ENCODE measurements at regions not wholly inside any gene's neighbourhood (a gene's known extent, or its start where the extent isn't known, plus 50 kb on each side); places are given as distances from the start of the nearest gene placed in this dataset.

DNA sequence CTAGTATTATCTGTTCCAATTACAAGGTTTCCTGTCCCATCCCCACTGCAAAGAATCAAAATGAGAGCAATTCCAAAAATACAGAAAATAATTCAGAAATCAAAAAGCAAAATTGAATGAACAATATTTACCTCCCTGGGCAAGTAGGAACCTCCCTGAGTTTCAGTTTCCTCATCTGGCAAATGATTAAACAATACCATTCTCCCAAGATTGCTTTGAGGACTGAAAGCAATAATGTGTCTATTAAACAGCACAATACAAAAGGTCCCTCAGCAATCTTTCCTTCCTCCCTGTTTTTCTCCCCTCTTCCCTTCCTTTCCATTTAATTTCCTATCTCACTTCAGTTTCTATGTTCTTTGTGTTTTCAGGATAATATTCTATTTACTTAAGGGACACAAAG is 171.0 kb downstream of the ZC3H11B start:
- Histone ChIP-seq H3K27ac (ENCODE audit: low read depth, low read length) (no peak overlapping the region), H3K27me3 (ENCODE audit: low read length) (no peaks in the 10 kb centered on the region), H3K4me3 (ENCODE audit: insufficient read depth, low read length, poor library complexity, severe bottlenecking) (no peak overlapping the region), H2AFZ (ENCODE audit: low read depth, low read length, severe bottlenecking) (no peak overlapping the region), H3K9me3 (ENCODE audit: insufficient read depth, low read length) (no peaks in the 10 kb centered on the region), H4K20me1 (ENCODE audit: low read depth, low read length) (no peaks in the 10 kb centered on the region), H3K9ac (ENCODE audit: low read length) (no peak overlapping the region), H3F3A (ENCODE audit: insufficient read depth) (no peaks in the 10 kb centered on the region), H3K9me2 (replicated peaks; ENCODE audit: insufficient read depth, low read length) (no peaks in the 10 kb centered on the region), H3K36me3 (ENCODE audit: low read length) (no peaks in the 10 kb centered on the region), H3K79me2 (ENCODE audit: insufficient read depth, low read length) (no peaks in the 10 kb centered on the region), H3K4me2 (ENCODE audit: low read depth, low read length, poor library complexity, severe bottlenecking) (no peak overlapping the region)
- TF ChIP-seq, protein P1, sequence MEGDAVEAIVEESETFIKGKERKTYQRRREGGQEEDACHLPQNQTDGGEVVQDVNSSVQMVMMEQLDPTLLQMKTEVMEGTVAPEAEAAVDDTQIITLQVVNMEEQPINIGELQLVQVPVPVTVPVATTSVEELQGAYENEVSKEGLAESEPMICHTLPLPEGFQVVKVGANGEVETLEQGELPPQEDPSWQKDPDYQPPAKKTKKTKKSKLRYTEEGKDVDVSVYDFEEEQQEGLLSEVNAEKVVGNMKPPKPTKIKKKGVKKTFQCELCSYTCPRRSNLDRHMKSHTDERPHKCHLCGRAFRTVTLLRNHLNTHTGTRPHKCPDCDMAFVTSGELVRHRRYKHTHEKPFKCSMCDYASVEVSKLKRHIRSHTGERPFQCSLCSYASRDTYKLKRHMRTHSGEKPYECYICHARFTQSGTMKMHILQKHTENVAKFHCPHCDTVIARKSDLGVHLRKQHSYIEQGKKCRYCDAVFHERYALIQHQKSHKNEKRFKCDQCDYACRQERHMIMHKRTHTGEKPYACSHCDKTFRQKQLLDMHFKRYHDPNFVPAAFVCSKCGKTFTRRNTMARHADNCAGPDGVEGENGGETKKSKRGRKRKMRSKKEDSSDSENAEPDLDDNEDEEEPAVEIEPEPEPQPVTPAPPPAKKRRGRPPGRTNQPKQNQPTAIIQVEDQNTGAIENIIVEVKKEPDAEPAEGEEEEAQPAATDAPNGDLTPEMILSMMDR (IDR thresholded peaks at IDR 0.05; ENCODE audit: insufficient read depth, low read length, poor library complexity, severe bottlenecking): no peak
- TF ChIP-seq EZH2phosphoT487 (conservative IDR thresholded peaks at IDR 0.05; ENCODE audit: low read length): no peak

DNA sequence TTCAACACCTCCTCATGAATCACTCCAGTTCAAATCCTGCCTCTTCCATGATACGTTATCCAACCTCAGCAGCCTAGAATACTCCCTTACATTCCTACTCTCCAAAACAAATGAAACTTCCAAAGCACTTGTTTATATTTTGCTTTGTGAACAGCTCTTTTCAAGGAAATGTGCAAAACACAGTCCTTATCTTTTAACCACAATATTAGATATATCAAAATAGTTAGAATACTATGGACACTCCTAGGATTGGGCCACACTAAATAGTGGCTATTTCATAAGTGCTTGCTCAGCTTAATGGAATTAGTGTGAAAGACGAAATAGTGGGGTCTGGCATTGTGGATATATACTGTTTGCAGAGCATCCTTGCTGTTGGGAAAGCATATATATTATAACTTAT is 173.5 kb downstream of the ZC3H11B start:
- H3K9me2 ChIP-seq (replicated peaks; ENCODE audit: insufficient read depth, low read length): no peaks in the 10 kb centered on the region
- no peak overlapping the region for H3K4me3 ChIP-seq (ENCODE audit: insufficient read depth, low read length, poor library complexity, severe bottlenecking)
- no peaks in the 10 kb centered on the region for H4K20me1 ChIP-seq (ENCODE audit: low read depth, low read length)
- H3F3A ChIP-seq (ENCODE audit: insufficient read depth): no peaks in the 10 kb centered on the region
- no peaks in the 10 kb centered on the region for H3K27me3 ChIP-seq (ENCODE audit: low read length)
- H3K36me3 ChIP-seq (ENCODE audit: low read length): no peaks in the 10 kb centered on the region
- no peak overlapping the region for H2AFZ ChIP-seq (ENCODE audit: low read depth, low read length, severe bottlenecking)
- H3K27ac ChIP-seq (ENCODE audit: low read depth, low read length): no peak overlapping the region
- no peaks in the 10 kb centered on the region for H3K79me2 ChIP-seq (ENCODE audit: insufficient read depth, low read length)
- H3K9me3 ChIP-seq (ENCODE audit: insufficient read depth, low read length): no peaks in the 10 kb centered on the region
- no peak overlapping the region for H3K4me2 ChIP-seq (ENCODE audit: low read depth, low read length, poor library complexity, severe bottlenecking)
- no peak for TF ChIP-seq EZH2phosphoT487 (conservative IDR thresholded peaks at IDR 0.05; ENCODE audit: low read length)
- TF ChIP-seq, protein P1 (IDR thresholded peaks at IDR 0.05; ENCODE audit: insufficient read depth, low read length, poor library complexity, severe bottlenecking): no peak
- H3K9ac ChIP-seq (ENCODE audit: low read length): no peak overlapping the region

DNA sequence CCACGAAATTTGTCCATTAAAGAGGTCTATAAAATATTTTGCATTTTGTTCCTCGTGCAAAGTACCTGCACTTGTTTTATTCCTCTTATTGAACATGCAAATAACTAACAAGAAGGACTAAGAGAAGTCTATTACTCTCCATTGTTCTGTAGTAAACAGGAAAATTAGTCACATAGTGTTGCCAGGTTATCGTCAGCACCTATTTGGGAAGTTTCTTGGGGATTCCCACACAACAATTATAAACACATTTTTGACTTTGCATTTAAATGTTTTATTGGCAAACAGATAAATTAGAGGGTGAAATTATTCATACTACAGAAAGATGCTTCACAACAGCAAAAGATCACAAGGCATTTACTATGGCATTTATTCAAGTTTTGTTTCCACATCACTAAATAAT is 174.5 kb downstream of the ZC3H11B start:
- TF ChIP-seq EZH2phosphoT487 (conservative IDR thresholded peaks at IDR 0.05; ENCODE audit: low read length): no peak
- TF ChIP-seq, protein P1 (IDR thresholded peaks at IDR 0.05; ENCODE audit: insufficient read depth, low read length, poor library complexity, severe bottlenecking): no peak
- H3K9me3 ChIP-seq (ENCODE audit: insufficient read depth, low read length): no peaks in the 10 kb centered on the region
- no peak overlapping the region for H3K4me2 ChIP-seq (ENCODE audit: low read depth, low read length, poor library complexity, severe bottlenecking)
- no peaks in the 10 kb centered on the region for H3F3A ChIP-seq (ENCODE audit: insufficient read depth)
- no peaks in the 10 kb centered on the region for H3K36me3 ChIP-seq (ENCODE audit: low read length)
- H3K9ac ChIP-seq (ENCODE audit: low read length): no peak overlapping the region
- H3K9me2 ChIP-seq (replicated peaks; ENCODE audit: insufficient read depth, low read length): no peaks in the 10 kb centered on the region
- H3K79me2 ChIP-seq (ENCODE audit: insufficient read depth, low read length): no peaks in the 10 kb centered on the region
- H3K27me3 ChIP-seq (ENCODE audit: low read length): no peaks in the 10 kb centered on the region
- H4K20me1 ChIP-seq (ENCODE audit: low read depth, low read length): no peaks in the 10 kb centered on the region
- no peak overlapping the region for H3K4me3 ChIP-seq (ENCODE audit: insufficient read depth, low read length, poor library complexity, severe bottlenecking)
- no peak overlapping the region for H2AFZ ChIP-seq (ENCODE audit: low read depth, low read length, severe bottlenecking)
- H3K27ac ChIP-seq (ENCODE audit: low read depth, low read length): no peak overlapping the region

DNA sequence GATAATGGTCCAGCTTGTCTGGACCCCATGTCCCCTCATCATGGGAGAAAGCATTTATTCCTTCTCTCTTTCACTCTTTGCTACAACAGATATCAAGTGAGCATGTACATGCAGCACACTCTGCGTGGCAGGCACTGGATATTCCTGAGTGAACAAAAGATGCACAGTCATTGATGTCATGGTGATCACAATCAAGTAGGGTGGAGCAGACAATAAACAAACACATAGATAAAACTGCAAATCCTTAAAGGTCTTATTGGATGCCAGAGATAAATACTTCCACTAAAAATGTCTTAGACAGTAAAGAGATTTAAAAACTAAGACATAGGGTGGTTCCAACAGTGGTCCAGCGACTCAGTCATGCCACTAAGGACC is 178.0 kb downstream of the ZC3H11B start:
- no peaks in the 10 kb centered on the region for H4K20me1 ChIP-seq (ENCODE audit: low read depth, low read length)
- TF ChIP-seq, protein P1 (IDR thresholded peaks at IDR 0.05; ENCODE audit: insufficient read depth, low read length, poor library complexity, severe bottlenecking): no peak
- TF ChIP-seq EZH2phosphoT487 (conservative IDR thresholded peaks at IDR 0.05; ENCODE audit: low read length): no peak
- H3F3A ChIP-seq (ENCODE audit: insufficient read depth): no peaks in the 10 kb centered on the region
- H3K36me3 ChIP-seq (ENCODE audit: low read length): no peaks in the 10 kb centered on the region
- H3K4me3 ChIP-seq (ENCODE audit: insufficient read depth, low read length, poor library complexity, severe bottlenecking): no peak overlapping the region
- H3K27me3 ChIP-seq (ENCODE audit: low read length): no peaks in the 10 kb centered on the region
- H3K9me3 ChIP-seq (ENCODE audit: insufficient read depth, low read length): no peaks in the 10 kb centered on the region
- no peaks in the 10 kb centered on the region for H3K9me2 ChIP-seq (replicated peaks; ENCODE audit: insufficient read depth, low read length)
- no peak overlapping the region for H2AFZ ChIP-seq (ENCODE audit: low read depth, low read length, severe bottlenecking)
- no peaks in the 10 kb centered on the region for H3K79me2 ChIP-seq (ENCODE audit: insufficient read depth, low read length)
- no peak overlapping the region for H3K9ac ChIP-seq (ENCODE audit: low read length)
- no peak overlapping the region for H3K4me2 ChIP-seq (ENCODE audit: low read depth, low read length, poor library complexity, severe bottlenecking)
- H3K27ac ChIP-seq (ENCODE audit: low read depth, low read length): no peak overlapping the region
